ENCODE measurements at regions not wholly inside any gene's neighbourhood (a gene's known extent, or its start where the extent isn't known, plus 50 kb on each side); places are given as distances from the start of the nearest gene placed in this dataset.

DNA sequence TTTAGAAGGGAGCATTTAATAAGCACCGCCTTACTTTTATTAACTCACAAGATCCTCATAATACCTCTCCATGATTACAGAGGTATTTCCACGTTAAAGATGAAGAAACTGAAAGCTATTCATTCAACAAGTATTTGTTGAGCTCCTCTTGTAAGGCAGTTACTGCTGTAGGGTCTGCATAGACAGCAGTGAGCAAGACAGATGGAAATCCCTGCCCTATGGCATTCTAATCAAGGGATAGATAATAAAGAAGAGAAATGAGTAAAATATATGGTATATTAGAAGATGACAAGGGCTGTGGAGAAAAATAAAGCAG, 77.8 kb upstream of the CTNNBL1 start:
- H3K4me3 ChIP-seq (ENCODE audit: low read length) = no peak overlapping the region
- DNase-seq (ENCODE audit: low read depth) = no peak
- TF ChIP-seq, protein P1, sequence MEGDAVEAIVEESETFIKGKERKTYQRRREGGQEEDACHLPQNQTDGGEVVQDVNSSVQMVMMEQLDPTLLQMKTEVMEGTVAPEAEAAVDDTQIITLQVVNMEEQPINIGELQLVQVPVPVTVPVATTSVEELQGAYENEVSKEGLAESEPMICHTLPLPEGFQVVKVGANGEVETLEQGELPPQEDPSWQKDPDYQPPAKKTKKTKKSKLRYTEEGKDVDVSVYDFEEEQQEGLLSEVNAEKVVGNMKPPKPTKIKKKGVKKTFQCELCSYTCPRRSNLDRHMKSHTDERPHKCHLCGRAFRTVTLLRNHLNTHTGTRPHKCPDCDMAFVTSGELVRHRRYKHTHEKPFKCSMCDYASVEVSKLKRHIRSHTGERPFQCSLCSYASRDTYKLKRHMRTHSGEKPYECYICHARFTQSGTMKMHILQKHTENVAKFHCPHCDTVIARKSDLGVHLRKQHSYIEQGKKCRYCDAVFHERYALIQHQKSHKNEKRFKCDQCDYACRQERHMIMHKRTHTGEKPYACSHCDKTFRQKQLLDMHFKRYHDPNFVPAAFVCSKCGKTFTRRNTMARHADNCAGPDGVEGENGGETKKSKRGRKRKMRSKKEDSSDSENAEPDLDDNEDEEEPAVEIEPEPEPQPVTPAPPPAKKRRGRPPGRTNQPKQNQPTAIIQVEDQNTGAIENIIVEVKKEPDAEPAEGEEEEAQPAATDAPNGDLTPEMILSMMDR (conservative IDR thresholded peaks at IDR 0.05; ENCODE audit: low read length) = no peak

DNA sequence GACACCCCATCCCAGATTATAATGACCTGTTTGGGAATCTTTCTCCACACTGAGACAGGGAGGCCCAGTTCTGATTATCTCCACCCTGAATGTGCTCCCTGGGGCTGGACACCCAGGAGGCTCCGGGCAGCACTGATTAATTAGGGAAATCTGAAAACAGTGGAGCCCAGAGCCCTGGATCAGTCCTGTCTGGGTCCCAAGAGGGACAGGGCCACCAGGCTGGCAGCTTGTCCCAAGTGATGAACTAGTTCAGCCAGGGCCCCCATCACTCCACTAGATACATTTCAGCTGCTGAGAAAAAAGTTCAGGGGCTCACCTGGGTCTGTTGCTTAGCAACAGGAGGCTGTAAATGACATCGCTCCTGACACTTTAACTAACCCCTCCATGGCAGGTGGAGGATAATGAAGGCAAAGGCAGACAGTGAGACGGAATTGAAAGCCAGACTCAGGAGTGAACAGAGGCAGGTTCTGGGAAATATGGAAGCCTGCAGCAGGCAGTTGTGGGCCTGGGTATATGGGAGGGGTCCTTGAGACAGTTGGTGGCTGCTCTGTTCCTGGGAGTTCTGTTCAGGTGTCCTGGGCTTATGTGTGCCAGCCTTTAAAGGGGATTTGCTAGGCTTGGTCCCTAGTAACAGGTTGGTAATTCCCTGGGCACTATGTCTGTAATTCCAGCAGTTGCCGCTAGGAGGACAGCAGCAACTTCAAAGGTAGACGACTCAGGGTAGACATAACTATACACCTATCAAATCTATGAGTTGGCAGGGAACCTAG, 78.3 kb upstream of the CTNNBL1 start:
- H3K4me3 ChIP-seq (ENCODE audit: low read length) = no peak overlapping the region
- DNase-seq (ENCODE audit: low read depth) = peak; percentile 4
- TF ChIP-seq, protein P1 (conservative IDR thresholded peaks at IDR 0.05; ENCODE audit: low read length) = peak; percentile 65

DNA sequence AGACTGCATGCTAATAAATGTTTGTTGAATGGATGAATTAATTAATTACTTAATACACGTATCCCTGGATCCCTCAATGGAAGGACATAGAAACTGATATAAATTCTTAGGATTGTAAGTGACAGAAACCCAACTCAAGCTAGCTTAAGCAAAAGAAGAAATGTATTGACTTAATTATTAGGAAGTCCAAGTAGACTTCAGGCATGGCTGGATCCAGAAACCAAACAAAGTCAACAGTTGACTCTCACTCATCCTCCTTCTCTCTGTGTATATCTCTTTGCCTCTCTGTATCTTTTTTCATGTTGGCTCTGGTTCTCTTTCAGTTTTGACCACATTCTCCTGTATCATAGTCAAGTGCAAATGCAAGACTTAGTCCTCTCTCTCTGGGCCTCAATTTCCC, 82.0 kb upstream of the CTNNBL1 start:
- DNase-seq (ENCODE audit: low read depth) = no peak
- TF ChIP-seq, protein P1 (conservative IDR thresholded peaks at IDR 0.05; ENCODE audit: low read length) = no peak
- H3K4me3 ChIP-seq (ENCODE audit: low read length) = no peak overlapping the region

- no peak overlapping the region for H3K4me3 ChIP-seq (ENCODE audit: low read length)
- DNase-seq (ENCODE audit: low read depth) = no peak
- TF ChIP-seq, protein P1 (conservative IDR thresholded peaks at IDR 0.05; ENCODE audit: low read length) = no peak
These were observed 82.5 kb upstream of the CTNNBL1 start for GRCh38 chr20:37611346-37611745.

DNA sequence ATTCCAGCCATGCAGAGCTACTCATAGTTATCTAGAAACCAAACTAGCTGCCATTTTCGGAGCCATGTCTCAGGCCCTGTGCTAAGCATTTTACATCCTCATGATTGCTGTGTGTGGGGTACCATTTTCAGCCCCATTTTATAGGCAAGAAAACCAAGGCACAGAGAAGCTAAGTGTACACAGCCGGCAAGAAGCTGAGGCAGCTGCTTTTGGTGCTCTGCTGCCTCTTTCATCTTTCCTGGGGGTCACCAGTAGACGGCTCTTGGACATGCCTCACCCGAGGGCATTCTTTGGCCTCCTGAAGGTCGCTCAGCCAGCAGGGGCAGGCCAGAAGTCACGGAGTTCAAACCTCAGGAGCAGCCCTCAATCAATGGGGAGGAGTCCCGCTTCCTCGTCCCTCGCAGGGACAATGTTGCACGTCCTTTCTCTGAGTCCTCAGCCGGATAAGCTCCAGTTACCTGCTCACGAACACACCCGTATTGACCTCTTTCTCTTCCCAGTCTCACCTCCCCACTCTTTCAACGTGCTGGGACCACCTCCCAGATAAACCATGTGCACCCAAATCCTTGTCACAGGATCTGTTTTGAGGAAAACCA, 82.6 kb upstream of the BLCAP start:
- no peak overlapping the region for H3K4me3 ChIP-seq (ENCODE audit: low read length)
- TF ChIP-seq, protein P1 (conservative IDR thresholded peaks at IDR 0.05; ENCODE audit: low read length) = no peak
- no peak for DNase-seq (ENCODE audit: low read depth)

- TF ChIP-seq, protein P1 (conservative IDR thresholded peaks at IDR 0.05; ENCODE audit: low read length) = no peak
- no peak overlapping the region for H3K4me3 ChIP-seq (ENCODE audit: low read length)
- DNase-seq (ENCODE audit: low read depth) = no peak
These were observed 75.0 kb upstream of the BLCAP start for GRCh38 chr20:37602634-37603033.

DNA sequence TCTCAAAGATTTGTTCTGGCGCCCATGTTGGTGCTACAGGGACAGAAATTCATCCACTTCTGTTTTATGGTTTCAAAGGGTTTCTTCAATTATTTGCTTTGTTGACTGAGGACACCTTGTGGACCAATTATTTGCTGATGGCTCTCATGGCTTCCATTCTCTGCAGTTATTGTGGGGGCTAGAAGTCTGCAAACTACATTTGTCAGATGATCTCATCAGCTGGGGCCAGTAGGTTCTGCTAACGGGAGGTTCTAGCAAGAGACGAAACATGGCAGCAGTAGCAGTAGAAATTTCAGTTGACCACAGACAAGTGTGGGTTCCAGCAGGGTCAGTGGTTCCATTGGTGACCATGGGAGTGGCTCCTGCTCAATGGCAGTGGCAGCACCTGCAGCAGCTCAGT, 72.8 kb upstream of the BLCAP start:
- no peak overlapping the region for H3K4me3 ChIP-seq (ENCODE audit: low read length)
- TF ChIP-seq, protein P1 (conservative IDR thresholded peaks at IDR 0.05; ENCODE audit: low read length) = no peak
- DNase-seq (ENCODE audit: low read depth) = no peak
